NB4 (cell line): ENCODE measurements at regions not wholly inside any gene's neighbourhood (a gene's known extent, or its start where the extent isn't known, plus 50 kb on each side); places are given as distances from the start of the nearest gene placed in this dataset.

ENCODE experiments used
- DNase-seq: peaks from one replicate; pipeline ENCODE4 v3.0.0; 2010; ENCODE audit warnings: low read depth
- H3K4me3 ChIP-seq: one replicate; pipeline ENCODE4 v1.5.1; 2011; ENCODE audit warnings: mild to moderate bottlenecking, low read depth, low read length, moderate library complexity
- CTCF ChIP-seq: IDR thresholded peaks from one replicate; pipeline ENCODE4 v1.5.1; 2012; ENCODE audit warnings: low read depth, low read length
- MAX ChIP-seq: IDR thresholded peaks from 2 replicates; pipeline ENCODE4 v1.6.1; 2011; ENCODE audit warnings: low read depth, low read length
- MYC ChIP-seq: IDR thresholded peaks from 2 replicates; pipeline ENCODE4 v1.6.1; 2011; ENCODE audit warnings: low read depth, low read length
- POLR2A ChIP-seq: IDR thresholded peaks from 2 replicates; pipeline ENCODE4 v1.6.1; 2011; ENCODE audit warnings: mild to moderate bottlenecking; ENCODE audit not compliant: insufficient read length; ENCODE audit errors: extremely low read depth

GRCh38 chr21:25092441-25093011 is 514.8 kb downstream of the MRPL39 start:
- H3K4me3 ChIP-seq, result no peak overlapping the region
- no peak for DNase-seq
- TF ChIP-seq POLR2A, result no peak
- no peak for TF ChIP-seq CTCF
- no peak for TF ChIP-seq MYC
- no peak for TF ChIP-seq MAX

GRCh38 chr21:25081096-25081495 is 526.2 kb downstream of the MRPL39 start:
- no peak for TF ChIP-seq MYC
- no peak for TF ChIP-seq MAX
- no peak for TF ChIP-seq CTCF
- no peak for TF ChIP-seq POLR2A
- H3K4me3 ChIP-seq, result no peak overlapping the region
- DNase-seq, result no peak

GRCh38 chr21:25080661-25081060 is 526.6 kb downstream of the MRPL39 start:
- peak; percentile 4 for DNase-seq
- no peak for TF ChIP-seq POLR2A
- no peak for TF ChIP-seq CTCF
- no peak for TF ChIP-seq MAX
- no peak for TF ChIP-seq MYC
- no peak overlapping the region for H3K4me3 ChIP-seq

- no peak for DNase-seq
- TF ChIP-seq MAX (no peak), POLR2A (no peak), MYC (no peak), CTCF (no peak)
- no peak overlapping the region for H3K4me3 ChIP-seq
Measured at GRCh38 chr21:25080141-25080540, 527.1 kb downstream of the MRPL39 start.

GRCh38 chr21:25079053-25079452 is 528.2 kb downstream of the MRPL39 start:
- TF ChIP-seq CTCF (no peak), MYC (no peak), MAX (no peak), POLR2A (no peak)
- H3K4me3 ChIP-seq, result no peak overlapping the region
- DNase-seq, result no peak

- H3K4me3 ChIP-seq, result no peak overlapping the region
- DNase-seq, result no peak
- TF ChIP-seq MAX, result no peak
- no peak for TF ChIP-seq MYC
- TF ChIP-seq POLR2A, result no peak
- no peak for TF ChIP-seq CTCF
Measured at GRCh38 chr21:25062061-25062460, 545.2 kb downstream of the MRPL39 start.
